HCT116 (cell line): ENCODE measurements at regions not wholly inside any gene's neighbourhood (a gene's known extent, or its start where the extent isn't known, plus 50 kb on each side); places are given as distances from the start of the nearest gene placed in this dataset.

ENCODE experiments used
- ATAC-seq: fragments of 200-7000 bp; cut with Tn5 transposase; 2 replicates; pipeline ENCODE4 v1.9.1; 2020; ENCODE audit warnings: mild to moderate bottlenecking, moderate library complexity
- BruUV-seq: library from RNA; stranded (reverse); fragments of 400-500 nt; replicated peaks from 2 replicates; lab custom pipeline; 2021; lab: Mats Ljungman, UMichigan
- CTCF ChIA-PET: fragments of 300-600 bp; sonication (Branson Sonifier 250); formaldehyde crosslinking; loops from one replicate; lab custom pipeline; 2021; ENCODE audit warnings: antibody characterized with exemption; lab: Charles Lee
- POLR2A ChIA-PET: fragments of 300-600, 350-600 bp; sonication (Branson Sonifier 250); formaldehyde crosslinking; loops from one replicate; lab custom pipeline; 2021; ENCODE audit warnings: antibody characterized with exemption; lab: Charles Lee
- RAD21 ChIA-PET, 2 experiments: fragments of 300-600 bp; sonication (Branson Sonifier 250); formaldehyde crosslinking; loops; one replicate each; lab custom pipeline; 2023; ENCODE audit warnings: low total read pairs in 2 of 2; ENCODE audit not compliant: uncharacterized antibody in 2 of 2, unreplicated experiment in 2 of 2, low non-redundant PET in 1 of 2; lab: Charles Lee
- DNase-seq: peaks from one replicate; pipeline ENCODE4 v3.0.0-alpha.2; 2010; ENCODE audit warnings: low read depth, low spot score
- H2AFZ ChIP-seq: fragments of 200-600 bp; shearing (Covaris generic), sonication (generic); 2 replicates; pipeline ENCODE4 v1.6.1; 2017; ENCODE audit warnings: low read depth, mixed run types, mixed read lengths, antibody characterized with exemption, low read length; ENCODE audit not compliant: poor library complexity, severe bottlenecking
- H3K27ac ChIP-seq: 2 replicates; pipeline ENCODE4 v1.5.1; 2012; ENCODE audit warnings: low read depth, low read length
- H3K27me3 ChIP-seq: fragments of 200-600 bp; sonication (generic); 2 replicates; pipeline ENCODE4 v1.6.1; 2016; ENCODE audit warnings: mixed run types, low read length, mixed read lengths; ENCODE audit not compliant: insufficient read depth
- H3K36me3 ChIP-seq, 2 experiments: fragments of 200-500 bp in 1 of 2; fragments of 200-600 bp in 1 of 2; sonication (Bioruptor generic) in 1 of 2; sonication (generic) in 1 of 2; 2 replicates each; pipeline versions ENCODE4 v1.5.1 to v1.6.1; 2014 to 2016; ENCODE audit warnings: low read length in 2 of 2, inconsistent platforms in 1 of 2, mixed read lengths in 1 of 2, mixed run types in 1 of 2; ENCODE audit not compliant: insufficient read depth in 2 of 2, control insufficient read depth in 1 of 2
- H3K4me1 ChIP-seq, 2 experiments: fragments of 200-600 bp in 1 of 2; sonication (generic) in 1 of 2; 2 replicates each; pipeline versions ENCODE4 v1.5.1 to v1.6.1; 2012 to 2017; ENCODE audit warnings: low read length in 2 of 2, inconsistent platforms in 1 of 2, mild to moderate bottlenecking in 1 of 2, mixed read lengths in 1 of 2, mixed run types in 1 of 2, moderate library complexity in 1 of 2; ENCODE audit not compliant: insufficient read depth in 2 of 2, control insufficient read depth in 1 of 2
- H3K4me2 ChIP-seq: fragments of 200-600 bp; sonication (generic); 2 replicates; pipeline ENCODE4 v1.6.1; 2017; ENCODE audit warnings: mixed run types, low read length, mixed read lengths
- H3K4me3 ChIP-seq, 2 experiments: fragments of 200-600 bp in 1 of 2; sonication (generic) in 1 of 2; replicated peaks in 1 of 2; 2 replicates each; pipeline ENCODE4 v1.5.1; 2011 to 2016; ENCODE audit warnings: low read length in 2 of 2, control low read depth in 1 of 2, low read depth in 1 of 2, mild to moderate bottlenecking in 1 of 2, mixed read lengths in 1 of 2, mixed run types in 1 of 2
- H3K79me2 ChIP-seq: fragments of 200-600 bp; sonication (generic); 2 replicates; pipeline ENCODE4 v1.6.1; 2017; ENCODE audit warnings: mild to moderate bottlenecking, mixed run types, low read length, moderate library complexity, mixed read lengths; ENCODE audit not compliant: insufficient read depth
- H3K9ac ChIP-seq: fragments of 200-600 bp; sonication (generic); 2 replicates; pipeline ENCODE4 v1.6.1; 2016; ENCODE audit warnings: low read length, mixed read lengths
- H3K9me2 ChIP-seq: fragments of 200-600 bp; sonication (generic), shearing (Covaris generic); 2 replicates; pipeline ENCODE4 v1.6.1; 2017; ENCODE audit warnings: mixed run types, mild to moderate bottlenecking, moderate library complexity; ENCODE audit not compliant: insufficient read depth
- H3K9me3 ChIP-seq, 2 experiments: fragments of 200-500 bp in 1 of 2; fragments of 200-600 bp in 1 of 2; sonication (Bioruptor generic) in 1 of 2; sonication (generic) in 1 of 2; 2 replicates each; pipeline ENCODE4 v1.6.1; 2014 to 2017; ENCODE audit warnings: low read length in 2 of 2, mixed read lengths in 2 of 2, inconsistent platforms in 1 of 2, low read depth in 1 of 2, mild to moderate bottlenecking in 1 of 2, mixed run types in 1 of 2, moderate library complexity in 1 of 2; ENCODE audit not compliant: control insufficient read depth in 1 of 2, insufficient read depth in 1 of 2
- H4K20me1 ChIP-seq: fragments of 200-600 bp; sonication (generic), shearing (Covaris generic); 2 replicates; pipeline ENCODE4 v1.6.1; 2017; ENCODE audit warnings: mixed run types, mild to moderate bottlenecking, moderate library complexity; ENCODE audit not compliant: insufficient read depth
- CTCF ChIP-seq, 3 experiments: fragments of 200-600 bp in 1 of 3; sonication (generic) in 1 of 3; IDR thresholded peaks in 2 of 3; conservative IDR thresholded peaks in 1 of 3; 2 replicates each; pipeline ENCODE4 v1.5.1; 2012 to 2017; ENCODE audit warnings: low read depth in 2 of 3, low read length in 2 of 3, antibody characterized with exemption in 1 of 3, borderline replicate concordance in 1 of 3, control low read depth in 1 of 3, mild to moderate bottlenecking in 1 of 3, mixed read lengths in 1 of 3, mixed run types in 1 of 3, moderate library complexity in 1 of 3; ENCODE audit not compliant: insufficient read depth in 1 of 3
- JUND ChIP-seq: IDR thresholded peaks from 2 replicates; pipeline ENCODE4 v1.6.1; 2012
- POLR2AphosphoS5 ChIP-seq: IDR thresholded peaks from 2 replicates; pipeline ENCODE4 v1.6.1; 2011; ENCODE audit warnings: mild to moderate bottlenecking, low read depth, low read length, moderate library complexity
- YY1 ChIP-seq: IDR thresholded peaks from 2 replicates; pipeline ENCODE4 v1.6.1; 2011; ENCODE audit warnings: low read length, low read depth, moderate library complexity, mild to moderate bottlenecking; ENCODE audit not compliant: insufficient replicate concordance; ENCODE audit errors: extremely low read depth
- ZBTB33 ChIP-seq: IDR thresholded peaks from 2 replicates; pipeline ENCODE4 v1.6.1; 2011; ENCODE audit warnings: mild to moderate bottlenecking, low read length, moderate library complexity; ENCODE audit not compliant: insufficient replicate concordance; ENCODE audit errors: extremely low read depth
- intact Hi-C: fragments of 100-400 bp; cut with micrococcal nuclease; formaldehyde crosslinking; loops from 2 replicates; pipeline ENCODE4 v1.10.0; 2022

DNA sequence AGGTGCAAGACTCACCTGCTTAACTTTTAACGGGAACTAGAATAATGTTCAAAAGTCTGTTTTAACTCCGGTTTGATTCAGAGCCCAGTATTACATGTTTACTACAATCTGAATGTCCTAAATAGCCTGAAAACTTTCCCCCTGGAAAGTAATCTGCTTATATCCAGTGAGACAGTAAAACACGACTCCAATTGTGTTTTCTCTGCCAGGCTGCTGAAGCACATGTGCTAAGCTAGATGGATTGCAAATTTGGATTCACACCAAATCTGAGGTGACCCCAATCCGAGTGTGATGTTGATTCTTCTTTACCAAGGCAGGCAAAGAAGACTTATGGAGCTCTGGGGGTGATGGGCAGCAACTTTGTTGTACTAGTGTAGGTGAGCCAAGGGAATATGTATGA is 158.7 kb upstream of the PDGFD start:
- no peaks in the 10 kb centered on the region for H3K9me2 ChIP-seq
- H3K27ac ChIP-seq: no peak overlapping the region
- CTCF ChIA-PET: interaction anchor here (1.0 kb wide), 1 partner anchor 10 kb away, joined by 3 read pairs; no protein-coding TSS in a partner anchor
- no peak overlapping the region for H2AFZ ChIP-seq
- RAD21 ChIA-PET: no interaction called here
- no peak overlapping the region for H3K4me2 ChIP-seq
- no peak overlapping the region for H3K4me3 ChIP-seq
- no peaks in the 10 kb centered on the region for H3K79me2 ChIP-seq
- ATAC-seq (no peak), DNase-seq (no peak)
- H4K20me1 ChIP-seq: no peaks in the 10 kb centered on the region
- BruUV-seq: no TSS peak
- H3K9me3 ChIP-seq: no peaks in the 10 kb centered on the region
- intact Hi-C loops: no loop called here
- TF ChIP-seq JUND (no peak), POLR2AphosphoS5 (no peak), YY1 (no peak), CTCF (IDR thresholded peaks at IDR 0.05 in 2 of 3, conservative IDR thresholded peaks at IDR 0.05 in 1 of 3; ENCODE audit: borderline replicate concordance in 1 of 3, insufficient read depth in 1 of 3, low read depth in 2 of 3, low read length in 2 of 3) (no peak), ZBTB33 (no peak)
- no peaks in the 10 kb centered on the region for H3K36me3 ChIP-seq
- H3K27me3 ChIP-seq: no peaks in the 10 kb centered on the region
- POLR2A ChIA-PET: no interaction called here
- no peaks in the 10 kb centered on the region for H3K4me1 ChIP-seq
- no peak overlapping the region for H3K9ac ChIP-seq
